H1 (cell line): ENCODE measurements at regions not wholly inside any gene's neighbourhood (a gene's known extent, or its start where the extent isn't known, plus 50 kb on each side); places are given as distances from the start of the nearest gene placed in this dataset.

Source experiments
- CTCF ChIA-PET: fragments of 300-600 bp; sonication (Branson Sonifier 250); formaldehyde crosslinking; loops from one replicate; lab custom pipeline; 2021; ENCODE audit not compliant: partially characterized antibody; lab: Charles Lee
- POLR2A ChIA-PET: fragments of 300-600 bp; sonication (Branson Sonifier 250); formaldehyde crosslinking; loops from one replicate; lab custom pipeline; 2021; ENCODE audit warnings: inconsistent platforms; ENCODE audit not compliant: partially characterized antibody; lab: Charles Lee
- DNase-seq, 2 experiments: peaks; one replicate each; pipeline versions ENCODE4 v3.0.0 to v3.0.0-alpha.2; 2010 to 2022; ENCODE audit warnings: low spot score in 2 of 2, low read depth in 1 of 2, mixed read lengths in 1 of 2
- FAIRE-seq: peaks from 2 replicates; lab custom pipeline; 2011; peaks lifted over from hg19 to GRCh38; lab: Jason Lieb, UNC
- H2AFZ ChIP-seq: 2 replicates; pipeline ENCODE4 v1.8.1; 2012; ENCODE audit warnings: low read length, inconsistent platforms
- H2AK5ac ChIP-seq: 2 replicates; pipeline ENCODE4 v1.6.1; 2013; ENCODE audit warnings: low read depth, low read length
- H2BK120ac ChIP-seq: replicated peaks from 2 replicates; pipeline ENCODE3; 2013; ENCODE audit warnings: low read depth, low read length, inconsistent platforms
- H2BK12ac ChIP-seq: 2 replicates; pipeline ENCODE4 v1.6.1; 2013; ENCODE audit warnings: low read depth, low read length
- H2BK15ac ChIP-seq: 2 replicates; pipeline ENCODE4 v1.6.1; 2013; ENCODE audit warnings: low read length
- H2BK20ac ChIP-seq: 2 replicates; pipeline ENCODE4 v1.6.1; 2013; ENCODE audit warnings: low read length
- H2BK5ac ChIP-seq: 2 replicates; pipeline ENCODE4 v1.6.1; 2013; ENCODE audit warnings: low read depth, low read length
- H3K14ac ChIP-seq: 2 replicates; pipeline ENCODE4 v1.6.1; 2013; ENCODE audit warnings: inconsistent platforms; ENCODE audit not compliant: insufficient read length
- H3K18ac ChIP-seq: 2 replicates; pipeline ENCODE4 v1.6.1; 2013; ENCODE audit warnings: low read length; ENCODE audit errors: extremely low read depth
- H3K23ac ChIP-seq: 2 replicates; pipeline ENCODE4 v1.6.1; 2013; ENCODE audit warnings: inconsistent platforms; ENCODE audit not compliant: insufficient read length
- H3K23me2 ChIP-seq: 2 replicates; pipeline ENCODE4 v1.6.1; 2013; ENCODE audit warnings: low read depth, low read length
- H3K27ac ChIP-seq: 2 replicates; pipeline ENCODE4 v1.6.1; 2011; ENCODE audit warnings: low read depth, low read length, inconsistent platforms
- H3K27me3 ChIP-seq, 4 experiments: replicated peaks in 1 of 4; 1 replicate in 1 of 4; 2 replicates in 3 of 4; pipeline versions ENCODE4 v1.6.1 to v1.8.1; 2011 to 2013; ENCODE audit warnings: low read length in 3 of 4, mild to moderate bottlenecking in 3 of 4, inconsistent platforms in 2 of 4, mixed read lengths in 2 of 4, moderate library complexity in 1 of 4; ENCODE audit not compliant: control insufficient read depth in 3 of 4, insufficient read depth in 3 of 4; ENCODE audit errors: extremely low read depth in 1 of 4
- H3K36me3 ChIP-seq, 4 experiments: 2 replicates each; pipeline versions ENCODE4 v1.6.1 to v1.8.1; 2011 to 2013; ENCODE audit warnings: mild to moderate bottlenecking in 4 of 4, low read length in 3 of 4, moderate library complexity in 2 of 4, control low read depth in 1 of 4, inconsistent platforms in 1 of 4; ENCODE audit not compliant: insufficient read depth in 4 of 4, control insufficient read depth in 2 of 4
- H3K4ac ChIP-seq: replicated peaks from 2 replicates; pipeline ENCODE3; 2013; ENCODE audit warnings: low read length, low read depth, mixed read lengths, inconsistent platforms; ENCODE audit not compliant: insufficient read length
- H3K4me1 ChIP-seq, 4 experiments: replicated peaks in 1 of 4; 1 replicate in 1 of 4; 2 replicates in 3 of 4; pipeline versions ENCODE4 v1.6.1 to v1.8.1; 2011 to 2013; ENCODE audit warnings: low read length in 3 of 4, inconsistent platforms in 2 of 4, mixed read lengths in 1 of 4; ENCODE audit not compliant: insufficient read depth in 4 of 4, control insufficient read depth in 3 of 4
- H3K4me2 ChIP-seq, 2 experiments: 2 replicates each; pipeline versions ENCODE4 v1.6.1 to v1.8.1; 2011 to 2013; ENCODE audit warnings: low read depth in 2 of 2, low read length in 2 of 2, control low read depth in 1 of 2, inconsistent platforms in 1 of 2, mild to moderate bottlenecking in 1 of 2; ENCODE audit not compliant: insufficient read depth in 1 of 2
- H3K4me3 ChIP-seq, 4 experiments: fragments of 200-600, 300-600 bp in 1 of 4; sonication (generic), shearing (Covaris generic), sonication (Bioruptor Twin) in 1 of 4; 2 replicates each; pipeline versions ENCODE4 v1.5.1 to v1.8.1; 2011 to 2016; ENCODE audit warnings: low read length in 4 of 4, low read depth in 3 of 4, control low read depth in 2 of 4, inconsistent platforms in 2 of 4, mild to moderate bottlenecking in 2 of 4, mixed read lengths in 1 of 4, moderate library complexity in 1 of 4; ENCODE audit not compliant: insufficient read depth in 2 of 4; ENCODE audit errors: extremely low read depth in 1 of 4
- H3K56ac ChIP-seq: replicated peaks from 2 replicates; pipeline ENCODE3; 2013; ENCODE audit warnings: low read depth, mild to moderate bottlenecking, mixed read lengths, low read length, inconsistent platforms; ENCODE audit not compliant: insufficient read length
- H3K79me1 ChIP-seq: 2 replicates; pipeline ENCODE4 v1.6.1; 2013; ENCODE audit warnings: low read depth, low read length, control low read depth
- H3K79me2 ChIP-seq, 2 experiments: 2 replicates each; pipeline versions ENCODE4 v1.6.1 to v1.8.1; 2012 to 2013; ENCODE audit warnings: low read length in 2 of 2, mild to moderate bottlenecking in 2 of 2, inconsistent platforms in 1 of 2; ENCODE audit not compliant: insufficient read depth in 2 of 2, control insufficient read depth in 1 of 2
- H3K9ac ChIP-seq, 4 experiments: replicated peaks in 1 of 4; 1 replicate in 1 of 4; 2 replicates in 3 of 4; pipeline versions ENCODE4 v1.6.1 to v1.8.1; 2011 to 2013; ENCODE audit warnings: low read depth in 3 of 4, low read length in 3 of 4, control low read depth in 2 of 4, mild to moderate bottlenecking in 2 of 4, moderate library complexity in 2 of 4, inconsistent platforms in 1 of 4; ENCODE audit errors: extremely low read depth in 1 of 4
- H3K9me3 ChIP-seq, 2 experiments: 2 replicates each; pipeline versions ENCODE4 v1.6.1 to v1.8.1; 2012 to 2013; ENCODE audit warnings: mild to moderate bottlenecking in 2 of 2, moderate library complexity in 2 of 2, control low read depth in 1 of 2, inconsistent platforms in 1 of 2, low read depth in 1 of 2, low read length in 1 of 2, mixed read lengths in 1 of 2; ENCODE audit not compliant: insufficient read depth in 2 of 2
- H4K20me1 ChIP-seq, 2 experiments: replicated peaks in 1 of 2; 2 replicates each; pipeline versions ENCODE3 to v1.8.1; 2011 to 2013; ENCODE audit warnings: inconsistent platforms in 2 of 2, low read length in 2 of 2, mild to moderate bottlenecking in 1 of 2; ENCODE audit not compliant: insufficient read depth in 2 of 2, control insufficient read depth in 1 of 2
- H4K5ac ChIP-seq: 2 replicates; pipeline ENCODE4 v1.6.1; 2013; ENCODE audit warnings: low read length, low read depth, mixed read lengths, inconsistent platforms; ENCODE audit not compliant: insufficient read length
- H4K8ac ChIP-seq: 2 replicates; pipeline ENCODE4 v1.8.0; 2013; ENCODE audit warnings: mild to moderate bottlenecking, moderate library complexity, low read length, inconsistent platforms; ENCODE audit not compliant: insufficient read depth; ENCODE audit errors: extremely low read depth
- H4K91ac ChIP-seq: replicated peaks from 2 replicates; pipeline ENCODE3; 2013; ENCODE audit warnings: low read length, mixed read lengths, inconsistent platforms; ENCODE audit not compliant: insufficient read length
- BACH1 ChIP-seq: IDR thresholded peaks from 2 replicates; pipeline ENCODE4 v1.6.1; 2012; ENCODE audit warnings: low read length, improper control_type of control experiment
- CBX5 ChIP-seq: fragments of 300-800, 300-1000 bp; sonication (generic); IDR thresholded peaks from 2 replicates; pipeline ENCODE4 v1.7.1; 2016; ENCODE audit warnings: antibody characterized with exemption, low read length, low read depth
- CBX8 ChIP-seq: fragments of 300-800, 300-1000 bp; sonication (generic); IDR thresholded peaks from 2 replicates; pipeline ENCODE4 v1.7.1; 2016; ENCODE audit warnings: low read depth, low read length, borderline replicate concordance
- EGR1 ChIP-seq: IDR thresholded peaks from 2 replicates; pipeline ENCODE4 v1.6.1; 2011; ENCODE audit warnings: low read depth, low read length, borderline replicate concordance
- EZH2 ChIP-seq: fragments of 200-600 bp; sonication (generic); IDR thresholded peaks from 2 replicates; pipeline ENCODE4 v1.7.1; 2012; ENCODE audit warnings: low read depth, mild to moderate bottlenecking, moderate library complexity, low read length, inconsistent platforms; ENCODE audit not compliant: severe bottlenecking
- HDAC6 ChIP-seq: IDR thresholded peaks from one replicate; pipeline ENCODE4 v1.7.1; 2012; ENCODE audit warnings: low read depth, mild to moderate bottlenecking, inconsistent platforms, low read length, moderate library complexity
- JUN ChIP-seq: IDR thresholded peaks from 2 replicates; pipeline ENCODE4 v1.6.1; 2011; ENCODE audit warnings: low read depth, mild to moderate bottlenecking, improper control_type of control experiment, low read length
- KDM5A ChIP-seq: fragments of 200-600 bp; IDR thresholded peaks from 2 replicates; pipeline ENCODE4 v1.7.1; 2012; ENCODE audit warnings: mild to moderate bottlenecking, low read length, inconsistent platforms, mixed read lengths
- NANOG ChIP-seq: IDR thresholded peaks from 2 replicates; pipeline ENCODE4 v1.6.1; 2011; ENCODE audit warnings: low read length, low read depth, mild to moderate bottlenecking, inconsistent platforms; ENCODE audit not compliant: insufficient read depth, poor library complexity, severe bottlenecking
- POLR2AphosphoS5 ChIP-seq: IDR thresholded peaks from 2 replicates; pipeline ENCODE4 v1.6.1; 2011; ENCODE audit warnings: low read depth, low read length
- SP2 ChIP-seq: IDR thresholded peaks from 2 replicates; pipeline ENCODE4 v1.6.1; 2012; ENCODE audit warnings: mild to moderate bottlenecking, low read length, inconsistent platforms
- YY1 ChIP-seq: IDR thresholded peaks from 2 replicates; pipeline ENCODE4 v1.6.1; 2011; ENCODE audit warnings: low read depth, mild to moderate bottlenecking, low read length
- WGBS, 2 experiments: shearing (Covaris generic) in 1 of 2; methylation state at CpG; one replicate each; pipeline versions ENCODE4 v1.1.6 to v1.1.7; 2013 to 2015; ENCODE audit warnings: low lambda C conversion rate in 2 of 2, mixed read lengths in 2 of 2, inconsistent platforms in 1 of 2, low coverage in 1 of 2, missing lambda C conversion rate in 1 of 2; ENCODE audit not compliant: insufficient replicate concordance in 2 of 2, insufficient coverage in 1 of 2, insufficient read length in 1 of 2; ENCODE audit errors: extremely low coverage in 1 of 2, missing lambda C conversion rate in 1 of 2; 5-methylcytosine and 5-hydroxymethylcytosine counted together
- TF ChIP-seq, protein P1 (sequence below): IDR thresholded peaks from 2 replicates; pipeline ENCODE4 v1.6.1; 2011; ENCODE audit warnings: low read length, improper control_type of control experiment
- TF ChIP-seq, protein P2 (sequence below): IDR thresholded peaks from 2 replicates; pipeline ENCODE4 v1.6.1; 2012; ENCODE audit warnings: inconsistent platforms

DNA sequence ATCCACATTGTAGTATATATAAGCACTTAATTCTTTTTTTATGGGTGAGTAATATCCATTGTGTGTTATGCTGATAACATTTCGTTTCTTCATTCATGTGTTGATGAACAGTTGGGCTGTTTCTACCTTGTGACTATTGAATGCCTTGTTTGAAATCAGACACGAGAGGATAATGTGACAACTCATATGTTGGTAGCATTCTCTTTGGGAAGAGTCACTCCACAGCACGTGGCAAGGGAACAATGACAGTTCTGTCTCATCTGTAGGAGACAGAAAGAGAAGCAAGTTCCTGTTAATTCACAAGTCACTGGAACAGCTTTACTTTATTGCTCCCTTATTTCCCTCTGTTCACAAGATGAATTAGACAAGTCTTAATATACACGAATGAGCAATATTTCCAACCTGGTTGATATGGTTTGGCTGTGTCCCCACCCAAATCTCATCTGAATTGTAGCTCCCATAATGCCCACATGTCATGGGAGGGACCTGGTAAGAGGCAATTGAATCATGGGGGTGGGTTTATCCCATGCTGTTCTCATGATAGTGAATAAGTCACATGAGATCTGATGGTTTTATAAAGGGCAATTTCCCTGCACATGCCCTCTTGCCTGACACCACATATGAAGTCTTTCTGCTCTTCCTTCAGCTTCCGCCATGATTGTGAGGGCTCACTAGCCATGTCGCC, 125.3 kb downstream of the SEC23IP start:
- Histone ChIP-seq H2BK5ac (no peak overlapping the region), H3K27me3 (no peaks in the 10 kb centered on the region), H3K4me1 (no peaks in the 10 kb centered on the region), H4K20me1 (no peaks in the 10 kb centered on the region), H3K56ac (no peak overlapping the region), H3K79me1 (no peaks in the 10 kb centered on the region), H2AK5ac (no peak overlapping the region), H4K91ac (no peak overlapping the region), H2BK15ac (no peak overlapping the region), H2AFZ (no peak overlapping the region), H3K9me3 (no peaks in the 10 kb centered on the region), H3K4me2 (no peak overlapping the region), H2BK120ac (no peak overlapping the region), H4K5ac (no peak overlapping the region), H3K4me3 (no peak overlapping the region), H3K14ac (no peak overlapping the region), H3K18ac (no peak overlapping the region), H3K79me2 (no peaks in the 10 kb centered on the region), H2BK20ac (no peak overlapping the region), H3K27ac (no peak overlapping the region), H3K36me3 (no peaks in the 10 kb centered on the region), H3K9ac (no peak overlapping the region), H2BK12ac (no peak overlapping the region), H3K4ac (no peak overlapping the region), H3K23me2 (no peaks in the 10 kb centered on the region), H4K8ac (no peak overlapping the region), H3K23ac (no peak overlapping the region)
- FAIRE-seq: no peak
- ChIA-PET POLR2A (no interaction called here), CTCF (no interaction called here)
- 75% methylated on average over 6 of the region's 6 CpGs; no CpG with 5 or more reads in 1 of the 2 experiments for WGBS, 2 experiments
- no peak for DNase-seq
- TF ChIP-seq BACH1 (no peak), POLR2AphosphoS5 (no peak), JUN (no peak), NANOG (no peak), CBX5 (no peak), HDAC6 (no peak), YY1 (no peak), CBX8 (no peak), EGR1 (no peak), EZH2 (no peak), SP2 (no peak), KDM5A (no peak)
- TF ChIP-seq, protein P1, sequence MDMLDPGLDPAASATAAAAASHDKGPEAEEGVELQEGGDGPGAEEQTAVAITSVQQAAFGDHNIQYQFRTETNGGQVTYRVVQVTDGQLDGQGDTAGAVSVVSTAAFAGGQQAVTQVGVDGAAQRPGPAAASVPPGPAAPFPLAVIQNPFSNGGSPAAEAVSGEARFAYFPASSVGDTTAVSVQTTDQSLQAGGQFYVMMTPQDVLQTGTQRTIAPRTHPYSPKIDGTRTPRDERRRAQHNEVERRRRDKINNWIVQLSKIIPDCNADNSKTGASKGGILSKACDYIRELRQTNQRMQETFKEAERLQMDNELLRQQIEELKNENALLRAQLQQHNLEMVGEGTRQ: no peak
- TF ChIP-seq, protein P2, sequence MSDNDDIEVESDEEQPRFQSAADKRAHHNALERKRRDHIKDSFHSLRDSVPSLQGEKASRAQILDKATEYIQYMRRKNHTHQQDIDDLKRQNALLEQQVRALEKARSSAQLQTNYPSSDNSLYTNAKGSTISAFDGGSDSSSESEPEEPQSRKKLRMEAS: no peak
